ENCODE measurements at regions not wholly inside any gene's neighbourhood (a gene's known extent, or its start where the extent isn't known, plus 50 kb on each side); places are given as distances from the start of the nearest gene placed in this dataset.

GRCh38 chr3:10706740-10707399, 109.2 kb upstream of the SLC6A11 start:
- no peak for DNase-seq (ENCODE audit: low spot score)
- TF ChIP-seq CTCF (IDR thresholded peaks at IDR 0.05): no peak
- H3K27ac ChIP-seq: no peak overlapping the region
- H3K4me3 ChIP-seq: no peak overlapping the region

- TF ChIP-seq CTCF (IDR thresholded peaks at IDR 0.05): no peak
- DNase-seq (ENCODE audit: low spot score): no peak
- Histone ChIP-seq H3K27ac (no peak overlapping the region), H3K4me3 (peak overlapping the region; percentile 64)
Measured at GRCh38 chr3:10707400-10708215, 108.4 kb upstream of the SLC6A11 start.

- DNase-seq (ENCODE audit: low spot score): no peak
- H3K27ac ChIP-seq: no peak overlapping the region
- TF ChIP-seq CTCF (IDR thresholded peaks at IDR 0.05): no peak
- H3K4me3 ChIP-seq: peak overlapping the region; percentile 64
Measured at GRCh38 chr3:10708216-10708893, 107.7 kb upstream of the SLC6A11 start.

GRCh38 chr3:10709110-10709781, 106.8 kb upstream of the SLC6A11 start:
- Histone ChIP-seq H3K27ac (no peak overlapping the region), H3K4me3 (no peak overlapping the region)
- no peak for DNase-seq (ENCODE audit: low spot score)
- no peak for TF ChIP-seq CTCF (IDR thresholded peaks at IDR 0.05)

GRCh38 chr3:10712121-10712520, 103.9 kb upstream of the SLC6A11 start:
- no peak for TF ChIP-seq CTCF (IDR thresholded peaks at IDR 0.05)
- no peak for DNase-seq (ENCODE audit: low spot score)
- no peak overlapping the region for H3K4me3 ChIP-seq
- no peak overlapping the region for H3K27ac ChIP-seq

GRCh38 chr3:10713656-10714055, 102.4 kb upstream of the SLC6A11 start:
- Histone ChIP-seq H3K27ac (no peak overlapping the region), H3K4me3 (no peak overlapping the region)
- DNase-seq (ENCODE audit: low spot score): peak; percentile 38
- TF ChIP-seq CTCF (IDR thresholded peaks at IDR 0.05): no peak

Measured in coronary artery (tissue), 2 donors.